Liver (tissue), 3 donors: ENCODE measurements at regions not wholly inside any gene's neighbourhood (a gene's known extent, or its start where the extent isn't known, plus 50 kb on each side); places are given as distances from the start of the nearest gene placed in this dataset.

Experiments
- FOXA1 ChIP-seq: IDR thresholded peaks from 2 replicates; pipeline ENCODE4 v1.6.1; 2016; ENCODE audit warnings: antibody characterized with exemption
- GABPA ChIP-seq, 2 donors: IDR thresholded peaks in 1 of 2; conservative IDR thresholded peaks in 1 of 2; 2 replicates each; pipeline ENCODE4 v1.6.1; 2016; ENCODE audit warnings: antibody characterized with exemption in 2 of 2, mild to moderate bottlenecking in 1 of 2, moderate library complexity in 1 of 2
- JUND ChIP-seq, 2 donors: IDR thresholded peaks; 2 replicates each; pipeline ENCODE4 v1.6.1; 2016; ENCODE audit warnings: antibody characterized with exemption in 2 of 2
- NR2F2 ChIP-seq: IDR thresholded peaks from 2 replicates; pipeline ENCODE4 v1.6.1; 2016; ENCODE audit warnings: antibody characterized with exemption
- SP1 ChIP-seq: IDR thresholded peaks from 2 replicates; pipeline ENCODE4 v1.6.1; 2018; ENCODE audit warnings: antibody characterized with exemption, mild to moderate bottlenecking
- TAF1 ChIP-seq: conservative IDR thresholded peaks from 2 replicates; pipeline ENCODE4 v1.6.1; 2016; ENCODE audit warnings: antibody characterized with exemption, mild to moderate bottlenecking
- YY1 ChIP-seq: IDR thresholded peaks from 2 replicates; pipeline ENCODE4 v1.6.1; 2016; ENCODE audit warnings: antibody characterized with exemption, mild to moderate bottlenecking
- TF ChIP-seq, protein P1 (sequence below): fragments of 150-350 bp; IDR thresholded peaks from 2 replicates; pipeline ENCODE4 v1.5.1; 2017; ENCODE audit warnings: improper control_type of control experiment, low read depth, low read length; ENCODE audit not compliant: missing input control
- TF ChIP-seq, protein P2 (sequence below): IDR thresholded peaks from 2 replicates; pipeline ENCODE4 v1.6.1; 2016; ENCODE audit warnings: antibody characterized with exemption
- TF ChIP-seq, protein P3 (sequence below): IDR thresholded peaks from 2 replicates; pipeline ENCODE4 v1.6.1; 2016; ENCODE audit warnings: antibody characterized with exemption, mild to moderate bottlenecking
- TF ChIP-seq, protein P4 (sequence below): IDR thresholded peaks from 2 replicates; pipeline ENCODE4 v1.6.1; 2016; ENCODE audit warnings: antibody characterized with exemption
- TF ChIP-seq, protein P5 (sequence below): IDR thresholded peaks from 2 replicates; pipeline ENCODE4 v1.6.1; 2016; ENCODE audit warnings: antibody characterized with exemption
- donor health status: healthy.
- donor health status: healthy.

DNA sequence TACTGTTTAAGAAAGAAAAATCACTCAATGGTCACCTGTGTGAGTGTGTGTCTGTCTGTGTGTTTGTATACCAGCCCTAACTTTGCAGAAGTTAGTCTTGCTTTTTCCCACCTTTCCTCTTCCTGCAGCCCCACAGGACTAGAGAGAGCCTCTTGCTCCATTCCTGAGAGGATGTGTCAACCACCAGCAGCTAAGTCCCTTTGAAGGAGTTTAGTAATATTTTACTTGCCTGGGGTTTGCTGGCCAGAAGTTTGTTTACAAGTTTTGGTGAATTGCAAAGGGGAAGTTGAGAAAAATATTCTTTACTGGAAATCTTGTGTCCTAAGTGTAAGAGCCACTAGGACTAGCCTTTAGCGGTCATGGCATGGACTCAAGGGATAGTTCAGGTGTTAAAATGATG is 316.2 kb downstream of the BRINP1 start:
- TF ChIP-seq, protein P1, sequence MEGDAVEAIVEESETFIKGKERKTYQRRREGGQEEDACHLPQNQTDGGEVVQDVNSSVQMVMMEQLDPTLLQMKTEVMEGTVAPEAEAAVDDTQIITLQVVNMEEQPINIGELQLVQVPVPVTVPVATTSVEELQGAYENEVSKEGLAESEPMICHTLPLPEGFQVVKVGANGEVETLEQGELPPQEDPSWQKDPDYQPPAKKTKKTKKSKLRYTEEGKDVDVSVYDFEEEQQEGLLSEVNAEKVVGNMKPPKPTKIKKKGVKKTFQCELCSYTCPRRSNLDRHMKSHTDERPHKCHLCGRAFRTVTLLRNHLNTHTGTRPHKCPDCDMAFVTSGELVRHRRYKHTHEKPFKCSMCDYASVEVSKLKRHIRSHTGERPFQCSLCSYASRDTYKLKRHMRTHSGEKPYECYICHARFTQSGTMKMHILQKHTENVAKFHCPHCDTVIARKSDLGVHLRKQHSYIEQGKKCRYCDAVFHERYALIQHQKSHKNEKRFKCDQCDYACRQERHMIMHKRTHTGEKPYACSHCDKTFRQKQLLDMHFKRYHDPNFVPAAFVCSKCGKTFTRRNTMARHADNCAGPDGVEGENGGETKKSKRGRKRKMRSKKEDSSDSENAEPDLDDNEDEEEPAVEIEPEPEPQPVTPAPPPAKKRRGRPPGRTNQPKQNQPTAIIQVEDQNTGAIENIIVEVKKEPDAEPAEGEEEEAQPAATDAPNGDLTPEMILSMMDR = no peak
- no peak for TF ChIP-seq GABPA (IDR thresholded peaks at IDR 0.05 in 1 of 2, conservative IDR thresholded peaks at IDR 0.05 in 1 of 2)
- TF ChIP-seq YY1 = no peak
- no peak for TF ChIP-seq TAF1
- TF ChIP-seq, protein P2, sequence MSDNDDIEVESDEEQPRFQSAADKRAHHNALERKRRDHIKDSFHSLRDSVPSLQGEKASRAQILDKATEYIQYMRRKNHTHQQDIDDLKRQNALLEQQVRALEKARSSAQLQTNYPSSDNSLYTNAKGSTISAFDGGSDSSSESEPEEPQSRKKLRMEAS = no peak
- TF ChIP-seq, protein P3, sequence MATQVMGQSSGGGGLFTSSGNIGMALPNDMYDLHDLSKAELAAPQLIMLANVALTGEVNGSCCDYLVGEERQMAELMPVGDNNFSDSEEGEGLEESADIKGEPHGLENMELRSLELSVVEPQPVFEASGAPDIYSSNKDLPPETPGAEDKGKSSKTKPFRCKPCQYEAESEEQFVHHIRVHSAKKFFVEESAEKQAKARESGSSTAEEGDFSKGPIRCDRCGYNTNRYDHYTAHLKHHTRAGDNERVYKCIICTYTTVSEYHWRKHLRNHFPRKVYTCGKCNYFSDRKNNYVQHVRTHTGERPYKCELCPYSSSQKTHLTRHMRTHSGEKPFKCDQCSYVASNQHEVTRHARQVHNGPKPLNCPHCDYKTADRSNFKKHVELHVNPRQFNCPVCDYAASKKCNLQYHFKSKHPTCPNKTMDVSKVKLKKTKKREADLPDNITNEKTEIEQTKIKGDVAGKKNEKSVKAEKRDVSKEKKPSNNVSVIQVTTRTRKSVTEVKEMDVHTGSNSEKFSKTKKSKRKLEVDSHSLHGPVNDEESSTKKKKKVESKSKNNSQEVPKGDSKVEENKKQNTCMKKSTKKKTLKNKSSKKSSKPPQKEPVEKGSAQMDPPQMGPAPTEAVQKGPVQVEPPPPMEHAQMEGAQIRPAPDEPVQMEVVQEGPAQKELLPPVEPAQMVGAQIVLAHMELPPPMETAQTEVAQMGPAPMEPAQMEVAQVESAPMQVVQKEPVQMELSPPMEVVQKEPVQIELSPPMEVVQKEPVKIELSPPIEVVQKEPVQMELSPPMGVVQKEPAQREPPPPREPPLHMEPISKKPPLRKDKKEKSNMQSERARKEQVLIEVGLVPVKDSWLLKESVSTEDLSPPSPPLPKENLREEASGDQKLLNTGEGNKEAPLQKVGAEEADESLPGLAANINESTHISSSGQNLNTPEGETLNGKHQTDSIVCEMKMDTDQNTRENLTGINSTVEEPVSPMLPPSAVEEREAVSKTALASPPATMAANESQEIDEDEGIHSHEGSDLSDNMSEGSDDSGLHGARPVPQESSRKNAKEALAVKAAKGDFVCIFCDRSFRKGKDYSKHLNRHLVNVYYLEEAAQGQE = no peak
- TF ChIP-seq NR2F2 = no peak
- no peak for TF ChIP-seq SP1
- TF ChIP-seq, protein P4, sequence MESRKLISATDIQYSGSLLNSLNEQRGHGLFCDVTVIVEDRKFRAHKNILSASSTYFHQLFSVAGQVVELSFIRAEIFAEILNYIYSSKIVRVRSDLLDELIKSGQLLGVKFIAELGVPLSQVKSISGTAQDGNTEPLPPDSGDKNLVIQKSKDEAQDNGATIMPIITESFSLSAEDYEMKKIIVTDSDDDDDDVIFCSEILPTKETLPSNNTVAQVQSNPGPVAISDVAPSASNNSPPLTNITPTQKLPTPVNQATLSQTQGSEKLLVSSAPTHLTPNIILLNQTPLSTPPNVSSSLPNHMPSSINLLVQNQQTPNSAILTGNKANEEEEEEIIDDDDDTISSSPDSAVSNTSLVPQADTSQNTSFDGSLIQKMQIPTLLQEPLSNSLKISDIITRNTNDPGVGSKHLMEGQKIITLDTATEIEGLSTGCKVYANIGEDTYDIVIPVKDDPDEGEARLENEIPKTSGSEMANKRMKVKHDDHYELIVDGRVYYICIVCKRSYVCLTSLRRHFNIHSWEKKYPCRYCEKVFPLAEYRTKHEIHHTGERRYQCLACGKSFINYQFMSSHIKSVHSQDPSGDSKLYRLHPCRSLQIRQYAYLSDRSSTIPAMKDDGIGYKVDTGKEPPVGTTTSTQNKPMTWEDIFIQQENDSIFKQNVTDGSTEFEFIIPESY = no peak
- TF ChIP-seq, protein P5, sequence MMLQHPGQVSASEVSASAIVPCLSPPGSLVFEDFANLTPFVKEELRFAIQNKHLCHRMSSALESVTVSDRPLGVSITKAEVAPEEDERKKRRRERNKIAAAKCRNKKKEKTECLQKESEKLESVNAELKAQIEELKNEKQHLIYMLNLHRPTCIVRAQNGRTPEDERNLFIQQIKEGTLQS = no peak
- no peak for TF ChIP-seq JUND (IDR thresholded peaks at IDR 0.05)
- TF ChIP-seq FOXA1 = no peak
